ENCODE measurements at regions not wholly inside any gene's neighbourhood (a gene's known extent, or its start where the extent isn't known, plus 50 kb on each side); places are given as distances from the start of the nearest gene placed in this dataset.

DNA sequence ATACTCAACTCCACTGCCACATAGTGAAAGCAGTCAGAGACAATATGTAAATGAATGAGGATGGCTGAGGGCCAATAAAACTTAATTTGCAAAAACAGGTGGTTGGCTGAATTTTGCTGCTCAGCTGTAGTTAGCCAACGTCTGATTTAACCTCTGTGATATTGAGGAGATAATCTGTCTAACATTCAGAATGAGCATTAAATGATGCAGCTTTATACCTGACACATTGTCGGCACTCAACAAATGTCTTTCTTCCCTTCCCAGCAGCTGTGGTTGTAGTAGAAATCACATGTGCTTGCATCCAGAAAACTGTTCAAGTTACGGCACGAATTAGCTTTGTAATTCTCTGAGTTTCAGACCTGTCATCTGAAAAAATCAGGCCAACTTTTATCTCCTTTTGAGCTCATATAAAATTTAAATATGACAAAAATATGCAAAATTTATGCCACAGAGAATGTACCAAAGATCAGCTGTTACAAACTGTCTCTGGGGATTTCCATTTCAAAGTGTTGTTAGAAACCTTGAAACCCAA lies 1239.7 kb downstream of the GATA3 start:
- TF ChIP-seq, protein P1, sequence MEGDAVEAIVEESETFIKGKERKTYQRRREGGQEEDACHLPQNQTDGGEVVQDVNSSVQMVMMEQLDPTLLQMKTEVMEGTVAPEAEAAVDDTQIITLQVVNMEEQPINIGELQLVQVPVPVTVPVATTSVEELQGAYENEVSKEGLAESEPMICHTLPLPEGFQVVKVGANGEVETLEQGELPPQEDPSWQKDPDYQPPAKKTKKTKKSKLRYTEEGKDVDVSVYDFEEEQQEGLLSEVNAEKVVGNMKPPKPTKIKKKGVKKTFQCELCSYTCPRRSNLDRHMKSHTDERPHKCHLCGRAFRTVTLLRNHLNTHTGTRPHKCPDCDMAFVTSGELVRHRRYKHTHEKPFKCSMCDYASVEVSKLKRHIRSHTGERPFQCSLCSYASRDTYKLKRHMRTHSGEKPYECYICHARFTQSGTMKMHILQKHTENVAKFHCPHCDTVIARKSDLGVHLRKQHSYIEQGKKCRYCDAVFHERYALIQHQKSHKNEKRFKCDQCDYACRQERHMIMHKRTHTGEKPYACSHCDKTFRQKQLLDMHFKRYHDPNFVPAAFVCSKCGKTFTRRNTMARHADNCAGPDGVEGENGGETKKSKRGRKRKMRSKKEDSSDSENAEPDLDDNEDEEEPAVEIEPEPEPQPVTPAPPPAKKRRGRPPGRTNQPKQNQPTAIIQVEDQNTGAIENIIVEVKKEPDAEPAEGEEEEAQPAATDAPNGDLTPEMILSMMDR (IDR thresholded peaks at IDR 0.05; ENCODE audit: low read depth, low read length, poor library complexity, severe bottlenecking), result no peak
- TF ChIP-seq EZH2phosphoT487 (IDR thresholded peaks at IDR 0.05; ENCODE audit: borderline replicate concordance, low read length), result no peak

All from DOHH2 (cell line).